HL-60 (cell line): ENCODE measurements at regions not wholly inside any gene's neighbourhood (a gene's known extent, or its start where the extent isn't known, plus 50 kb on each side); places are given as distances from the start of the nearest gene placed in this dataset.

Experiments used
- DNase-seq, 2 experiments: peaks; one replicate each; pipeline ENCODE4 v3.0.0-alpha.2; 2010 to 2020; ENCODE audit warnings: low read depth in 1 of 2, low spot score in 1 of 2
- H3K27ac ChIP-seq: fragments of 250-450 bp; sonication (Bioruptor Pico); replicated peaks from 2 replicates; pipeline ENCODE4 v1.5.1; 2020; ENCODE audit warnings: mild to moderate bottlenecking, moderate library complexity
- H3K27me3 ChIP-seq: fragments of 250-450 bp; sonication (Bioruptor Pico); 2 replicates; pipeline ENCODE4 v1.5.1; 2021; ENCODE audit warnings: mild to moderate bottlenecking, moderate library complexity; ENCODE audit not compliant: insufficient read depth, poor library complexity, severe bottlenecking
- H3K4me3 ChIP-seq: replicated peaks from 2 replicates; pipeline ENCODE4 v1.5.1; 2011; ENCODE audit warnings: mild to moderate bottlenecking, control low read depth, low read length; ENCODE audit not compliant: insufficient read depth
- GABPA ChIP-seq: IDR thresholded peaks from 2 replicates; pipeline ENCODE4 v1.6.1; 2012; ENCODE audit warnings: low read depth
- POLR2AphosphoS5 ChIP-seq: IDR thresholded peaks from 2 replicates; pipeline ENCODE4 v1.6.1; 2012; ENCODE audit warnings: low read depth
- SPI1 ChIP-seq: IDR thresholded peaks from 2 replicates; pipeline ENCODE4 v1.6.1; 2012; ENCODE audit warnings: low read depth, mild to moderate bottlenecking, borderline replicate concordance
- TF ChIP-seq, protein P1 (sequence below): IDR thresholded peaks from one replicate; pipeline ENCODE4 v1.5.1; 2011; ENCODE audit warnings: low read length, control low read depth, inconsistent platforms; ENCODE audit not compliant: insufficient read depth
- TF ChIP-seq, protein P2 (sequence below): IDR thresholded peaks from 2 replicates; pipeline ENCODE4 v1.6.1; 2012; ENCODE audit warnings: low read depth; ENCODE audit not compliant: insufficient replicate concordance

GRCh38 chr15:96406291-96406690 lies 75.8 kb downstream of the NR2F2 start:
- Histone ChIP-seq H3K27ac (no peak overlapping the region), H3K27me3 (peaks cover 13% of the 10 kb centered on the region), H3K4me3 (no peak overlapping the region)
- DNase-seq, result no peak
- TF ChIP-seq GABPA (no peak), POLR2AphosphoS5 (no peak), SPI1 (no peak)
- TF ChIP-seq, protein P1, sequence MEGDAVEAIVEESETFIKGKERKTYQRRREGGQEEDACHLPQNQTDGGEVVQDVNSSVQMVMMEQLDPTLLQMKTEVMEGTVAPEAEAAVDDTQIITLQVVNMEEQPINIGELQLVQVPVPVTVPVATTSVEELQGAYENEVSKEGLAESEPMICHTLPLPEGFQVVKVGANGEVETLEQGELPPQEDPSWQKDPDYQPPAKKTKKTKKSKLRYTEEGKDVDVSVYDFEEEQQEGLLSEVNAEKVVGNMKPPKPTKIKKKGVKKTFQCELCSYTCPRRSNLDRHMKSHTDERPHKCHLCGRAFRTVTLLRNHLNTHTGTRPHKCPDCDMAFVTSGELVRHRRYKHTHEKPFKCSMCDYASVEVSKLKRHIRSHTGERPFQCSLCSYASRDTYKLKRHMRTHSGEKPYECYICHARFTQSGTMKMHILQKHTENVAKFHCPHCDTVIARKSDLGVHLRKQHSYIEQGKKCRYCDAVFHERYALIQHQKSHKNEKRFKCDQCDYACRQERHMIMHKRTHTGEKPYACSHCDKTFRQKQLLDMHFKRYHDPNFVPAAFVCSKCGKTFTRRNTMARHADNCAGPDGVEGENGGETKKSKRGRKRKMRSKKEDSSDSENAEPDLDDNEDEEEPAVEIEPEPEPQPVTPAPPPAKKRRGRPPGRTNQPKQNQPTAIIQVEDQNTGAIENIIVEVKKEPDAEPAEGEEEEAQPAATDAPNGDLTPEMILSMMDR, result no peak
- TF ChIP-seq, protein P2, sequence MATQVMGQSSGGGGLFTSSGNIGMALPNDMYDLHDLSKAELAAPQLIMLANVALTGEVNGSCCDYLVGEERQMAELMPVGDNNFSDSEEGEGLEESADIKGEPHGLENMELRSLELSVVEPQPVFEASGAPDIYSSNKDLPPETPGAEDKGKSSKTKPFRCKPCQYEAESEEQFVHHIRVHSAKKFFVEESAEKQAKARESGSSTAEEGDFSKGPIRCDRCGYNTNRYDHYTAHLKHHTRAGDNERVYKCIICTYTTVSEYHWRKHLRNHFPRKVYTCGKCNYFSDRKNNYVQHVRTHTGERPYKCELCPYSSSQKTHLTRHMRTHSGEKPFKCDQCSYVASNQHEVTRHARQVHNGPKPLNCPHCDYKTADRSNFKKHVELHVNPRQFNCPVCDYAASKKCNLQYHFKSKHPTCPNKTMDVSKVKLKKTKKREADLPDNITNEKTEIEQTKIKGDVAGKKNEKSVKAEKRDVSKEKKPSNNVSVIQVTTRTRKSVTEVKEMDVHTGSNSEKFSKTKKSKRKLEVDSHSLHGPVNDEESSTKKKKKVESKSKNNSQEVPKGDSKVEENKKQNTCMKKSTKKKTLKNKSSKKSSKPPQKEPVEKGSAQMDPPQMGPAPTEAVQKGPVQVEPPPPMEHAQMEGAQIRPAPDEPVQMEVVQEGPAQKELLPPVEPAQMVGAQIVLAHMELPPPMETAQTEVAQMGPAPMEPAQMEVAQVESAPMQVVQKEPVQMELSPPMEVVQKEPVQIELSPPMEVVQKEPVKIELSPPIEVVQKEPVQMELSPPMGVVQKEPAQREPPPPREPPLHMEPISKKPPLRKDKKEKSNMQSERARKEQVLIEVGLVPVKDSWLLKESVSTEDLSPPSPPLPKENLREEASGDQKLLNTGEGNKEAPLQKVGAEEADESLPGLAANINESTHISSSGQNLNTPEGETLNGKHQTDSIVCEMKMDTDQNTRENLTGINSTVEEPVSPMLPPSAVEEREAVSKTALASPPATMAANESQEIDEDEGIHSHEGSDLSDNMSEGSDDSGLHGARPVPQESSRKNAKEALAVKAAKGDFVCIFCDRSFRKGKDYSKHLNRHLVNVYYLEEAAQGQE, result no peak

- no peak overlapping the region for H3K27ac ChIP-seq
- peaks cover 13% of the 10 kb centered on the region for H3K27me3 ChIP-seq
- no peak for DNase-seq
- TF ChIP-seq, protein P1, result no peak
- TF ChIP-seq, protein P2, result no peak
- TF ChIP-seq POLR2AphosphoS5, result no peak
- TF ChIP-seq GABPA, result no peak
- TF ChIP-seq SPI1, result no peak
- H3K4me3 ChIP-seq, result no peak overlapping the region
Measured at GRCh38 chr15:96406701-96407100, 76.2 kb downstream of the NR2F2 start.

DNA sequence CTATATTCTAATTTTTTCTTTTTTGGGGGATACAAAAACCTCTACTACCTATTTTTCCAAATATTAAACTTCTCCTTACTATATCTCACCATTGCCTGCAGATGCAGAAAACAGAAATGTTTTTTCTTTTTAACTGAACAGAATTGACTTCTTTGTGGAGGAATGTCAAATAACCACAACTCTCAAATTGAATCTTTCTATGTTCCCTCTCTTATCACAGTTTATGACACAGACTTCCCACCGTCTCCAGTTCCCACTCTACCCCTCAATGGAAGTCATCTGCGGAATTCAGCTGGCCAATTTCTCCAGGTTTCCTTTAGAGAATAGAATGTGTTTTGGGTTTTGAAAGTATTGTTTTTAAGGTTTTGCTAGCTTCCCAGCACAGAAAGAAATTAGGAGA lies 77.0 kb downstream of the NR2F2 start:
- Histone ChIP-seq H3K27ac (no peak overlapping the region), H3K4me3 (no peak overlapping the region), H3K27me3 (peaks cover 13% of the 10 kb centered on the region)
- no peak for DNase-seq
- TF ChIP-seq POLR2AphosphoS5 (no peak), GABPA (no peak), SPI1 (no peak)
- TF ChIP-seq, protein P2, result no peak
- TF ChIP-seq, protein P1, result no peak
